GM19395 (cell line): ENCODE measurements at regions not wholly inside any gene's neighbourhood (a gene's known extent, or its start where the extent isn't known, plus 50 kb on each side); places are given as distances from the start of the nearest gene placed in this dataset.

ENCODE experiments used
- ATAC-seq: cut with Tn5 transposase; IDR thresholded peaks from one replicate; pipeline ENCODE4 v1.9.1; 2021; ENCODE audit warnings: mild to moderate bottlenecking, moderate library complexity; ENCODE audit not compliant: unreplicated experiment

DNA sequence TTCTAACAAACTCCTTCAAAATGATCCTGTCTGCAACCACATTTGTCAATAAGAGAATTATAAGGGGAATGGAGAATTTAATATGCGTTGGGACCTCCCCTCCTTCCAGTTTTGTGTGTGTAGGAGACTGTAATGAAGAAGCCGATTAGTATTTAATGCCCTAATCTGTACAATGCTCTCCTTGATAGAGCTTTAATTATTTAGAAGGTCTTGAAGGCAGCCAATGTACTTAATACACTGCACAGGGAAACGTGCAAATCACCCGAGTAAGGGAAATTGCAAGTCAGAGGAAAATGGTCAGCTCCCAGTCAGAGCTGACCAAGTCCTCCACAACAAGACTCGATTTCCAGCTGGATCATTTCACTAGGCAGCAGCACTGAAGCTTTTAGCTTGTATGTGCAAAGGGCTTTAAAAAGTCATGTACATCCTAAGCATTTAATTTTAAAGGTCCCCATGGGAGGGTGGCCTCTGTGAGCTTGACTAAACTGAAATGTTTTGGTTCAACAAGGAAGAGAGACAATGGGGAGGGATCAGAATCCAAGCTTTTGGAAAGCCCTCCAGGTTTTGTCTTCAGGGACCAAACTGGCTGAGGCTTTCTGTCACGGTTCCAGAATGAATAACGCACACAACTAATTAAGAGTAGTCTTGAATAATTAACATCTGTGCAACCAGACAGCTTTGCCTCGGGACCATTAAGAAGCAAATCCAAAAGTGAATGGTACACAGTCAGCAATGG, 159.8 kb upstream of the MITF start:
- no peak for ATAC-seq

DNA sequence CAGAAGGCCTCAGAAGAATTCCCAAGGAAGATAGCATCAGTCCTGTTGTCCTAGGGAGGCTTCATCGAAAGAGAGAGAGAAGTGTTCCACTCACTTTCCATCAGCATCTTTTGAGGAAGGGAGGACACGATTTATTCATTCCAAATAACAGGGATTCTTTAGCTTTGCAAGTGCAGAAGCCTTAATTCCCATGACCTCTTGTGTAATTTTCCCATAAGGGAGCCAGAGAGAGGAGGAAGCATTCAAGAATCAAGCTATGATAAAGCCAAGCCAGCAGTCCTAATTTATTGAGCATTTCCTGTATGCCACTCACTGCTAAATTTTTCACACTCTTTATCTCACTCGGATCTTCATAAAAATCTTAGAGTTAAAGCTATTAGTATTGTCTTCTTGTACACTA, 169.7 kb upstream of the MITF start:
- ATAC-seq = no peak

DNA sequence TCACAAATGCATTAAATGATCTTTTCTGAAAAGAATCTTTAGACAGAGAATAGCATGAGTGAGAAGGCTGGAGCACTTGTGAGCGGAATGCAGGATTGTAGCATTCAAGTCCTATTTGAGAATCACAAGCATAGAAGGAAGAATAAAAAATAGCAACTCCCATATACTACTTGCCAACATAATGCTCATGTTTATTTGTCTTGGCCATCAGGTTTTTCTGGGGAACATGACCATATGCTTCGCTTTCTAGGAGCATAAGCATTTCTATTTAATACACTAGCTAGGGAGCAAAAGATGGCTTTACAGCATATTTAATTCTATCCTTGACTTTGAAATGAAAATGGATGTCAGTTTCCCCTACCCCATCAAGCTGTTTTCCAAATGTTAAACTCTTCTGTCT, 170.3 kb upstream of the MITF start:
- no peak for ATAC-seq

- no peak for ATAC-seq
Measured at GRCh38 chr3:69568458-69568857, 170.8 kb upstream of the MITF start.

DNA sequence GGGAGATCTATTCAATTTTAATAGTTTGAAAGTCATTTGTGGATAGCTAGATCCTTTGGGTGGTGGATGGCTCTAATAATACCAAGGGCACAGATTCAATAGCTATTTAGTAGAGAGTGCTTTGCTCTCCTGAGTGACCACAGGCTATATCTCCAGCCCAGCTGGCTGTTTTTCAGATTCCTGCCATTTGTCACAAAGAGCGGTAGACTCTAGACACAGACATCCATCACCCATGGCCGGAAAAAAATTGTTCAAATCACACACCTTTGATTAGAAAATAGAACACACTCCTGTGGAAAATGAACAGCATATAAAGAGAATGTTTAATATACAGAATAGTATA, 171.6 kb upstream of the MITF start:
- no peak for ATAC-seq

- ATAC-seq = no peak
Measured at GRCh38 chr3:69567023-69567709, 172.1 kb upstream of the MITF start.

GRCh38 chr3:69566275-69566674, 173.0 kb upstream of the MITF start:
- ATAC-seq = no peak

GRCh38 chr3:69565316-69565715, 173.9 kb upstream of the MITF start:
- ATAC-seq = no peak

DNA sequence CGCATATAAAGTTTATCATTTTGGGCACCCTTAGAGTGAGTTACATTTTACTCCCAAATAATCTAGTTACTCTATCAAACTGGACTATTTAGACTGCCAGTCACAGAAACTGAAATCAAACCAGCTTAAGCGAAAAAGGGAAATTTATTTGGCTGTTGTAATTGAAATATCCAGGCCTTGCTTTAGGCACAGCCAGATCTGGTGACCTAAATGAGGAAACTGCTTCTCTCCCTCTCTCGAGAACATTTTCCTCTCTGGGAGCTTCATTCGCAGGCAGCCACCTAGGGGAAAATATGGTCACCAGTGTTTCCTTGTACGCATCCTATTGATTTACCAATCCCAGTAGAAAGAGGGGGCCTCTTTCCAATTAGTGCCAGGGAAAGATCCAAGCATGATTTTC, 175.3 kb upstream of the MITF start:
- no peak for ATAC-seq

- ATAC-seq = no peak
Measured at GRCh38 chr3:69563151-69563550, 176.1 kb upstream of the MITF start.

DNA sequence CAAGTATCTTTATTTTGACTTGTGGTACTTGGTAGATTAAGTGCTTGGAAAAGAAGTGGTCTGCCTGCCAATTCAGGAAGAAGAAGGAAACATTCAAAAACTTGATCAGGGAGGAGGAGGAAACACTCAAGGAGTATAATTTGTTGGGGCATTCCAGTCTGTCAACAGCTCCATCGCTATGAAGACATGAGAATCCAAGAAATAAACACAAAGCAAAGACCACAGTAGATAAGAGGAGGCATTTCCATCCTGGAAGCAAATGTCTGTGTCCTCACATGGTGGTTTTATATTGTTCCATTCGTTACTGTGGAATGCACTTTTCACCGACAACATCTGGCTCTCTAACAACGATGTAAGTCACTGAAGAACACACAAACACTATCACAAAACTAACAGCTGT, 176.1 kb upstream of the FRMD4B start:
- no peak for ATAC-seq

DNA sequence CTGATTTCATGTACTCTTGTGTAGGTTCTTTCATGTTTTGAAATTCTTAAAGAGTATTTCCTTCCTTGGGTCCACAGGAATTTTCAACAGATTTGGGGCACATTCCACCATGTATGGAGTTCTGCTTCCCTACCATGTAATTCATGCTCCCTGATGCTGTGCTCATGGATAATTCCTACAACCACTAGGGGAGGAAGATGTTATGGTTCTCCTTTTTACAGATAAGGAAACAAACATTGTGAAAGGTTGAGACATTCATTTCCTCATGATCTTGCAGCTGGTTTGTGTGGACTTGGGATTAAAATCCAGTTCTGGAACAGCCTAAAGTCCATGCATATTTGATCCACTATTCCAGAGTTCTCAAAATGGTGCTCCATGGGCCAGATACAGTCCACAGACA, 174.9 kb upstream of the FRMD4B start:
- no peak for ATAC-seq

- no peak for ATAC-seq
Measured at GRCh38 chr3:69560116-69560515, 174.2 kb upstream of the FRMD4B start.

- no peak for ATAC-seq
Measured at GRCh38 chr3:69558912-69559311, 173.0 kb upstream of the FRMD4B start.

DNA sequence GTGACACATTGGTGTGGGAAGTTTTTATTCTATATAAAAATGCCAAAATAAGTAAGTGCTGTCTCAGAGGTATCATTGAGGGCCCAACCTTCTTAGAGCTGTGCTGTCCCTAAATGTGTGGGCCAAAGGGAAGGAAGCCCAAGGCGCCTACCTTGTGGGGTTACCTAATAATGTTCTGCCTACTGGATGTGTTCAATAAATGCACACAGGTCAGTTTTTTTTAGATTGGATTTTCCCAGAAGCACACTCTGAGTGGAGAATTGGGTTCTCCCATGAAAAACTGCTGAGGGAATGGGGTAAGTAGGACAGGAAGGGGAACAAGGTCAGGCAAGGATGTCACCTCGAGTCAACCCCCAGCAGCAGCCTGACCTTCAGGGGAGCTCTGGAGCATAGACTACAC, 168.7 kb upstream of the FRMD4B start:
- no peak for ATAC-seq

DNA sequence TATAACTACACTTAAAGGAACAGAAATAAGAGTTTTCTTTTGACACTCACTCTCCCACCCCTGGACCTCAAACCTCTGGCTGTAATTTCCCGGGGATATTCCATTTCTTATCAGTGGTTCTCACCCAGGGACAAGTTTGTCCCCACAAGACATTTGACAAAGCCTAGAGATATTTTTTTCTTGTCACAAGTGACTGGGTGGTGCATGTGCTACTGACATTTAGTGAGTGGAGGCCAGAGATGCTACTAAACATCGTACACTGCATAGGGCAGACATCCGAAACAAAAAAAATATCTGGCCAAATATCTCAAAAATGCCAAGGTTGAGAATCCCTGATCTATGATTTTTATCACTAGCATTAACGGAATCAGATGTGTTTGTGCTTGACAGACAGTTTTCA, 168.0 kb upstream of the FRMD4B start:
- ATAC-seq = no peak

DNA sequence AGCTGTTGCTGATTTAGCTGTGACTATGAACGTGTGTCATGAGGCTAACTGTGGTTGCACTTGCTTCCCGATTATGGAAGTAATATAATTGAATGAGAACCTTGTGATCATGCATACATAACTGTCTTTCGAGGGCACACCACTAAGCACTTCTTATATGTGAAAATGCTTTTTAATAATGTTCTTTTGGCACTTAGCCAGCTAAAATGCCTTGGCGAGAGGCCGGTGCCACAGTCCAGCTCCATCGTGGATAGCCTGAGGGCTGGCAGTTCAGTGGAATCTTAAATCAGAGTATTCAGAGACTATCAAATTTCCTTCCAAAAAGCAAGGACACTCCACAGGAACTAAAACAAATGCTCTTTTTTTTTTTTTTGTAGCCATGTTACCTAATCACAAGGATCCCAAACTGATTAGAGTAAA, 161.6 kb upstream of the FRMD4B start:
- ATAC-seq = no peak

- ATAC-seq = no peak
Measured at GRCh38 chr3:69542805-69543429, 157.0 kb upstream of the FRMD4B start.

DNA sequence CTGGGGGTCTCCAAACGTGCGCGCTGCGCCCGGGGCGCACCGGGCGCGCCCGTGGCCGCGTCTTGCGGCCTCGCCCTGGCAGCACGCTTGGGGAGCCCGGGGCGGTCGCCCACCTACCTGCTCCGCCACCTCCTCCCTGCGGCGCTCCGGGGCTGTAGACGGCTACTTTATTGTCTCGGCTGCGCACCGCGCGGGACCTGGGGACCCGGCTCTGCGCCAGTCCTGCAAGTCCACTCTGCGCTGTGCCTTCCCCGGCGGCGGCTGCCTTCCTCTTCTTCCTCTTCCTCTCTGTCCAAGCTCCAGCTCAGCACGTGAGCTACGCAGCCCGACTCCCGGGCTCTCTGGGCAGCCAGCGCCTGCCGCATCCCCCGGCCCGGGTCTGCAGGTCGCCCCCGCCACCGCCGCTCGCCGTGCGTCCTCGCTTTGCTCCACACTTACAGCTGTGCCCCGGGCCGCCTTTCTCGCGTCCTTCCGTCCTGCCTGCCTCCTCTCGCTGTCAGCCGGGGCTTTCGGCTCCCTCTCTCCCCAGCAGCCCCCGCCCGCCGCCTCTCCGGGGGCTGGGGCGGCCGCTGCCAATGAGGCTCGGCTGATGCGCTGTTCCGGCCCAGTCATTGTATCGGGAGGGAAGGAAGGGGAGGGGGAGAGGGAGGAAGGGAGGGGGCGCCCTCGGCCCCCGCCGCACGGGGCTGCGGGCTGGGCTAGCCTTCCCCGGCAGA, 156.4 kb upstream of the FRMD4B start:
- ATAC-seq = no peak

- ATAC-seq = no peak
Measured at GRCh38 chr3:69541711-69542088, 155.8 kb upstream of the FRMD4B start.

DNA sequence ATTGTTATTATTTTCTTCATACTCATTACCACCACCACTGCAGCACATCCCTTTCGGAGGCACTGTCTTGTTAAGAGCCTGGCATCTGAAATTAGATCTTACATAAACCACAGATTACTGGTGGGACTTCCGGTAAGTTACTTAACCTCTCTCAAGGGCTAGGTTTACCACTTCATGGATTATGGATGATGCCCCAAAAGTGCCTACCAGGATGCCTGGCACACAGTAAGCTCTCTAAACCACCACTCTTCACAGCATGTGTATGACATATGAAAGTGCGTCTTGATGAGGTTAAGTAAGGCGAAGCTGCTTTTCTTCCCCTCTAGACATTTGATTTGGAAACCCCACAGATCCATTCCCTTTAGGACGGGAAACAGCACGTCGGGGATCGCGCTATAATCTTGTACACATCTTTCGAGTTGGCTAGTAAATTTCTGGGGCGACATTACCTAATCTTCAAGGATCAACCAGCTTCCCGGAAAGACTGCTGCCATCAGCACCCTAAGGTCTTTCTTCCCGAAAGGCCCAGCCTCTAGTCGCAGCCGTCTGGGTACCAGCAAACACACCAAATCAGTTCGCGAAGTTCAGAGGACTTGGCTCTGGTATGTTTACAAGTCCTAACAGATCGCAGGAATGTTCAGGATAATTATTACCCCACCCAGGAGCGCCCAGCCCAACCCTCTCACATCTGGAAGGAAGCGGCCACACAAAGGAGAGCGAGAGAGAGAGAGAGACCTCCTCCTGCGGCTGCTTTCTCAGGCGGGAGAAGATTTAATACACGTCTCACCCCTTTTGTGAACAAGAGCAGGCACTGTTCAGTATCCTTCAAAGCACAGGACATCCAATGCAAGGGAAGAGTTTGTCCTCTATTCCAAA, 155.1 kb upstream of the FRMD4B start:
- ATAC-seq = no peak
